HepG2 (cell line): ENCODE measurements at regions not wholly inside any gene's neighbourhood (a gene's known extent, or its start where the extent isn't known, plus 50 kb on each side); places are given as distances from the start of the nearest gene placed in this dataset.

Experiments
- CBFB ChIP-seq: sonication (generic); formaldehyde crosslinking; IDR thresholded peaks from 2 replicates; pipeline ENCODE4 v1.4.0; 2020; ENCODE audit warnings: missing genetic modification reagents
- CTCF ChIP-seq: sonication (generic); formaldehyde crosslinking; IDR thresholded peaks from 2 replicates; pipeline ENCODE4 v1.5.0; 2020; ENCODE audit warnings: mild to moderate bottlenecking, missing genetic modification reagents, moderate library complexity
- EZH2 ChIP-seq: conservative IDR thresholded peaks from 2 replicates; pipeline ENCODE4 v1.6.1; 2012; ENCODE audit warnings: mild to moderate bottlenecking, low read depth, low read length, moderate library complexity
- FOXM1 ChIP-seq: sonication (generic); formaldehyde crosslinking; IDR thresholded peaks from 2 replicates; pipeline ENCODE4 v1.5.0; 2020; ENCODE audit warnings: missing genetic modification reagents
- JARID2 ChIP-seq: sonication (generic); formaldehyde crosslinking; IDR thresholded peaks from 2 replicates; pipeline ENCODE4 v1.8.1; 2023; ENCODE audit warnings: missing genetic modification reagents, inconsistent platforms; ENCODE audit not compliant: insufficient replicate concordance
- MAZ ChIP-seq, 2 experiments: sonication (generic) in 1 of 2; formaldehyde crosslinking in 1 of 2; IDR thresholded peaks; 2 replicates each; pipeline versions ENCODE4 v1.5.0 to v1.6.1; 2012 to 2020; ENCODE audit warnings: low read depth in 2 of 2, mild to moderate bottlenecking in 2 of 2, borderline replicate concordance in 1 of 2, improper control_type of control experiment in 1 of 2, low read length in 1 of 2, missing genetic modification reagents in 1 of 2, moderate library complexity in 1 of 2
- MXI1 ChIP-seq: IDR thresholded peaks from 3 replicates; pipeline ENCODE4 v1.6.1; 2012; ENCODE audit warnings: low read depth, low read length, inconsistent platforms, borderline replicate concordance
- NFRKB ChIP-seq: fragments of 450-650 bp; IDR thresholded peaks from 2 replicates; pipeline ENCODE4 v1.6.1; 2017
- ZBTB7A ChIP-seq: sonication (generic); formaldehyde crosslinking; IDR thresholded peaks from 2 replicates; pipeline ENCODE4 v1.8.0; 2022; ENCODE audit warnings: mild to moderate bottlenecking, missing genetic modification reagents
- ZKSCAN1 ChIP-seq: fragments of 150-350 bp; IDR thresholded peaks from 2 replicates; pipeline ENCODE4 v1.6.1; 2014; ENCODE audit warnings: low read length
- ZNF484 ChIP-seq: sonication (generic); formaldehyde crosslinking; IDR thresholded peaks from 2 replicates; pipeline ENCODE4 v1.5.1; 2020; ENCODE audit warnings: mild to moderate bottlenecking, low read depth, missing genetic modification reagents, borderline replicate concordance
- ZNF766 ChIP-seq: sonication (generic); formaldehyde crosslinking; IDR thresholded peaks from 2 replicates; pipeline ENCODE4 v1.5.0; 2020; ENCODE audit warnings: missing genetic modification reagents, borderline replicate concordance

- TF ChIP-seq MAZ (IDR thresholded peaks at IDR 0.05; ENCODE audit: borderline replicate concordance, low read depth, low read length) (no peak), MAZ (CRISPR knock-in tag; IDR thresholded peaks at IDR 0.05; ENCODE audit: low read depth) (no peak), ZNF766 (CRISPR knock-in tag) (no peak), EZH2 (no peak), ZKSCAN1 (no peak), ZBTB7A (no peak), MXI1 (no peak), ZNF484 (CRISPR knock-in tag) (no peak), CBFB (no peak), FOXM1 (CRISPR knock-in tag) (no peak), NFRKB (no peak), JARID2 (CRISPR knock-in tag) (no peak), CTCF (CRISPR knock-in tag) (no peak)
Measured at GRCh38 chr6:67883500-67884366, 751.3 kb upstream of the ADGRB3 start.
